HCT116 (cell line): ENCODE measurements at regions not wholly inside any gene's neighbourhood (a gene's known extent, or its start where the extent isn't known, plus 50 kb on each side); places are given as distances from the start of the nearest gene placed in this dataset.

Experiments used
- ATAC-seq: fragments of 200-7000 bp; cut with Tn5 transposase; 2 replicates; pipeline ENCODE4 v1.9.1; 2020; ENCODE audit warnings: mild to moderate bottlenecking, moderate library complexity
- BruUV-seq: library from RNA; stranded (reverse); fragments of 400-500 nt; replicated peaks from 2 replicates; lab custom pipeline; 2021; lab: Mats Ljungman, UMichigan
- CTCF ChIA-PET: fragments of 300-600 bp; sonication (Branson Sonifier 250); formaldehyde crosslinking; loops from one replicate; lab custom pipeline; 2021; ENCODE audit warnings: antibody characterized with exemption; lab: Charles Lee
- POLR2A ChIA-PET: fragments of 300-600, 350-600 bp; sonication (Branson Sonifier 250); formaldehyde crosslinking; loops from one replicate; lab custom pipeline; 2021; ENCODE audit warnings: antibody characterized with exemption; lab: Charles Lee
- RAD21 ChIA-PET, 2 experiments: fragments of 300-600 bp; sonication (Branson Sonifier 250); formaldehyde crosslinking; loops; one replicate each; lab custom pipeline; 2023; ENCODE audit warnings: low total read pairs in 2 of 2; ENCODE audit not compliant: uncharacterized antibody in 2 of 2, unreplicated experiment in 2 of 2, low non-redundant PET in 1 of 2; lab: Charles Lee
- DNase-seq: peaks from one replicate; pipeline ENCODE4 v3.0.0-alpha.2; 2010; ENCODE audit warnings: low read depth, low spot score
- H2AFZ ChIP-seq: fragments of 200-600 bp; shearing (Covaris generic), sonication (generic); 2 replicates; pipeline ENCODE4 v1.6.1; 2017; ENCODE audit warnings: low read depth, mixed run types, mixed read lengths, antibody characterized with exemption, low read length; ENCODE audit not compliant: poor library complexity, severe bottlenecking
- H3K27ac ChIP-seq: 2 replicates; pipeline ENCODE4 v1.5.1; 2012; ENCODE audit warnings: low read depth, low read length
- H3K27me3 ChIP-seq: fragments of 200-600 bp; sonication (generic); 2 replicates; pipeline ENCODE4 v1.6.1; 2016; ENCODE audit warnings: mixed run types, low read length, mixed read lengths; ENCODE audit not compliant: insufficient read depth
- H3K36me3 ChIP-seq, 2 experiments: fragments of 200-500 bp in 1 of 2; fragments of 200-600 bp in 1 of 2; sonication (Bioruptor generic) in 1 of 2; sonication (generic) in 1 of 2; 2 replicates each; pipeline versions ENCODE4 v1.5.1 to v1.6.1; 2014 to 2016; ENCODE audit warnings: low read length in 2 of 2, inconsistent platforms in 1 of 2, mixed read lengths in 1 of 2, mixed run types in 1 of 2; ENCODE audit not compliant: insufficient read depth in 2 of 2, control insufficient read depth in 1 of 2
- H3K4me1 ChIP-seq, 2 experiments: fragments of 200-600 bp in 1 of 2; sonication (generic) in 1 of 2; 2 replicates each; pipeline versions ENCODE4 v1.5.1 to v1.6.1; 2012 to 2017; ENCODE audit warnings: low read length in 2 of 2, inconsistent platforms in 1 of 2, mild to moderate bottlenecking in 1 of 2, mixed read lengths in 1 of 2, mixed run types in 1 of 2, moderate library complexity in 1 of 2; ENCODE audit not compliant: insufficient read depth in 2 of 2, control insufficient read depth in 1 of 2
- H3K4me2 ChIP-seq: fragments of 200-600 bp; sonication (generic); 2 replicates; pipeline ENCODE4 v1.6.1; 2017; ENCODE audit warnings: mixed run types, low read length, mixed read lengths
- H3K4me3 ChIP-seq, 2 experiments: fragments of 200-600 bp in 1 of 2; sonication (generic) in 1 of 2; replicated peaks in 1 of 2; 2 replicates each; pipeline ENCODE4 v1.5.1; 2011 to 2016; ENCODE audit warnings: low read length in 2 of 2, control low read depth in 1 of 2, low read depth in 1 of 2, mild to moderate bottlenecking in 1 of 2, mixed read lengths in 1 of 2, mixed run types in 1 of 2
- H3K79me2 ChIP-seq: fragments of 200-600 bp; sonication (generic); 2 replicates; pipeline ENCODE4 v1.6.1; 2017; ENCODE audit warnings: mild to moderate bottlenecking, mixed run types, low read length, moderate library complexity, mixed read lengths; ENCODE audit not compliant: insufficient read depth
- H3K9ac ChIP-seq: fragments of 200-600 bp; sonication (generic); 2 replicates; pipeline ENCODE4 v1.6.1; 2016; ENCODE audit warnings: low read length, mixed read lengths
- H3K9me2 ChIP-seq: fragments of 200-600 bp; sonication (generic), shearing (Covaris generic); 2 replicates; pipeline ENCODE4 v1.6.1; 2017; ENCODE audit warnings: mixed run types, mild to moderate bottlenecking, moderate library complexity; ENCODE audit not compliant: insufficient read depth
- H3K9me3 ChIP-seq, 2 experiments: fragments of 200-500 bp in 1 of 2; fragments of 200-600 bp in 1 of 2; sonication (Bioruptor generic) in 1 of 2; sonication (generic) in 1 of 2; 2 replicates each; pipeline ENCODE4 v1.6.1; 2014 to 2017; ENCODE audit warnings: low read length in 2 of 2, mixed read lengths in 2 of 2, inconsistent platforms in 1 of 2, low read depth in 1 of 2, mild to moderate bottlenecking in 1 of 2, mixed run types in 1 of 2, moderate library complexity in 1 of 2; ENCODE audit not compliant: control insufficient read depth in 1 of 2, insufficient read depth in 1 of 2
- H4K20me1 ChIP-seq: fragments of 200-600 bp; sonication (generic), shearing (Covaris generic); 2 replicates; pipeline ENCODE4 v1.6.1; 2017; ENCODE audit warnings: mixed run types, mild to moderate bottlenecking, moderate library complexity; ENCODE audit not compliant: insufficient read depth
- ATF3 ChIP-seq: IDR thresholded peaks from 2 replicates; pipeline ENCODE4 v1.6.1; 2012
- CBX3 ChIP-seq: IDR thresholded peaks from 2 replicates; pipeline ENCODE4 v1.6.1; 2012; ENCODE audit warnings: low read depth
- CTCF ChIP-seq, 3 experiments: fragments of 200-600 bp in 1 of 3; sonication (generic) in 1 of 3; IDR thresholded peaks in 2 of 3; conservative IDR thresholded peaks in 1 of 3; 2 replicates each; pipeline ENCODE4 v1.5.1; 2012 to 2017; ENCODE audit warnings: low read depth in 2 of 3, low read length in 2 of 3, antibody characterized with exemption in 1 of 3, borderline replicate concordance in 1 of 3, control low read depth in 1 of 3, mild to moderate bottlenecking in 1 of 3, mixed read lengths in 1 of 3, mixed run types in 1 of 3, moderate library complexity in 1 of 3; ENCODE audit not compliant: insufficient read depth in 1 of 3
- ELF1 ChIP-seq: IDR thresholded peaks from 2 replicates; pipeline ENCODE4 v1.6.1; 2012; ENCODE audit warnings: low read depth, borderline replicate concordance
- EZH2 ChIP-seq: fragments of 200-600 bp; sonication (generic); IDR thresholded peaks from 2 replicates; pipeline ENCODE4 v1.6.1; 2017; ENCODE audit warnings: antibody characterized with exemption, mixed run types
- EZH2phosphoT487 ChIP-seq: fragments of 200-600 bp; IDR thresholded peaks from 2 replicates; pipeline ENCODE4 v1.6.1; 2018; ENCODE audit warnings: antibody characterized with exemption, borderline replicate concordance
- FOSL1 ChIP-seq: IDR thresholded peaks from 2 replicates; pipeline ENCODE4 v1.6.1; 2012; ENCODE audit warnings: low read depth
- JUND ChIP-seq: IDR thresholded peaks from 2 replicates; pipeline ENCODE4 v1.6.1; 2012
- MAX ChIP-seq: IDR thresholded peaks from 2 replicates; pipeline ENCODE4 v1.6.1; 2012
- POLR2A ChIP-seq: IDR thresholded peaks from 2 replicates; pipeline ENCODE4 v1.7.0; 2011; ENCODE audit warnings: borderline replicate concordance; ENCODE audit not compliant: insufficient read depth, insufficient read length; ENCODE audit errors: extremely low read depth
- RAD21 ChIP-seq: IDR thresholded peaks from 2 replicates; pipeline ENCODE4 v1.6.1; 2012; ENCODE audit warnings: low read depth, mild to moderate bottlenecking
- REST ChIP-seq: IDR thresholded peaks from 2 replicates; pipeline ENCODE4 v1.6.1; 2012; ENCODE audit warnings: low read depth
- SIN3A ChIP-seq: IDR thresholded peaks from 2 replicates; pipeline ENCODE4 v1.6.1; 2012; ENCODE audit warnings: low read depth
- SP1 ChIP-seq: IDR thresholded peaks from 2 replicates; pipeline ENCODE4 v1.6.1; 2012; ENCODE audit warnings: low read depth
- SRF ChIP-seq: IDR thresholded peaks from 2 replicates; pipeline ENCODE4 v1.6.1; 2012; ENCODE audit warnings: low read depth
- TCF7L2 ChIP-seq: IDR thresholded peaks from 2 replicates; pipeline ENCODE4 v1.7.0; 2011; ENCODE audit warnings: borderline replicate concordance, inconsistent platforms; ENCODE audit not compliant: insufficient read depth, insufficient read length; ENCODE audit errors: extremely low read depth
- YY1 ChIP-seq: IDR thresholded peaks from 2 replicates; pipeline ENCODE4 v1.6.1; 2011; ENCODE audit warnings: low read length, low read depth, moderate library complexity, mild to moderate bottlenecking; ENCODE audit not compliant: insufficient replicate concordance; ENCODE audit errors: extremely low read depth
- ZFX ChIP-seq: fragments of 450-650 bp; IDR thresholded peaks from 2 replicates; pipeline ENCODE4 v1.6.1; 2017
- intact Hi-C: fragments of 100-400 bp; cut with micrococcal nuclease; formaldehyde crosslinking; loops from 2 replicates; pipeline ENCODE4 v1.10.0; 2022
- TF ChIP-seq, protein P1 (sequence below): IDR thresholded peaks from 2 replicates; pipeline ENCODE4 v1.6.1; 2011; ENCODE audit warnings: mild to moderate bottlenecking, low read length, moderate library complexity; ENCODE audit not compliant: insufficient replicate concordance; ENCODE audit errors: extremely low read depth

- ChIA-PET POLR2A (no interaction called here), RAD21 (no interaction called here), CTCF (no interaction called here)
- no peak overlapping the region for H3K4me3 ChIP-seq
- H3K27me3 ChIP-seq = no peaks in the 10 kb centered on the region
- no peak overlapping the region for H3K4me2 ChIP-seq
- no peak overlapping the region for H3K9ac ChIP-seq
- no TSS peak for BruUV-seq
- H4K20me1 ChIP-seq = no peaks in the 10 kb centered on the region
- H3K36me3 ChIP-seq = no peaks in the 10 kb centered on the region
- TF ChIP-seq ATF3 (no peak), SRF (no peak), CBX3 (no peak), MAX (no peak), ELF1 (no peak), TCF7L2 (no peak), REST (no peak), CTCF (IDR thresholded peaks at IDR 0.05 in 2 of 3, conservative IDR thresholded peaks at IDR 0.05 in 1 of 3; ENCODE audit: borderline replicate concordance in 1 of 3, insufficient read depth in 1 of 3, low read depth in 2 of 3, low read length in 2 of 3) (no peak), SP1 (no peak), ZFX (no peak), POLR2A (no peak), EZH2 (no peak), JUND (no peak), SIN3A (no peak), EZH2phosphoT487 (no peak), YY1 (no peak), RAD21 (no peak), FOSL1 (no peak)
- TF ChIP-seq, protein P1, sequence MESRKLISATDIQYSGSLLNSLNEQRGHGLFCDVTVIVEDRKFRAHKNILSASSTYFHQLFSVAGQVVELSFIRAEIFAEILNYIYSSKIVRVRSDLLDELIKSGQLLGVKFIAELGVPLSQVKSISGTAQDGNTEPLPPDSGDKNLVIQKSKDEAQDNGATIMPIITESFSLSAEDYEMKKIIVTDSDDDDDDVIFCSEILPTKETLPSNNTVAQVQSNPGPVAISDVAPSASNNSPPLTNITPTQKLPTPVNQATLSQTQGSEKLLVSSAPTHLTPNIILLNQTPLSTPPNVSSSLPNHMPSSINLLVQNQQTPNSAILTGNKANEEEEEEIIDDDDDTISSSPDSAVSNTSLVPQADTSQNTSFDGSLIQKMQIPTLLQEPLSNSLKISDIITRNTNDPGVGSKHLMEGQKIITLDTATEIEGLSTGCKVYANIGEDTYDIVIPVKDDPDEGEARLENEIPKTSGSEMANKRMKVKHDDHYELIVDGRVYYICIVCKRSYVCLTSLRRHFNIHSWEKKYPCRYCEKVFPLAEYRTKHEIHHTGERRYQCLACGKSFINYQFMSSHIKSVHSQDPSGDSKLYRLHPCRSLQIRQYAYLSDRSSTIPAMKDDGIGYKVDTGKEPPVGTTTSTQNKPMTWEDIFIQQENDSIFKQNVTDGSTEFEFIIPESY = no peak
- H2AFZ ChIP-seq = no peak overlapping the region
- no peaks in the 10 kb centered on the region for H3K9me3 ChIP-seq
- no peak for ATAC-seq
- no peak overlapping the region for H3K27ac ChIP-seq
- no peaks in the 10 kb centered on the region for H3K4me1 ChIP-seq
- no peaks in the 10 kb centered on the region for H3K79me2 ChIP-seq
- no peak for DNase-seq
- intact Hi-C loops = no loop called here
- no peaks in the 10 kb centered on the region for H3K9me2 ChIP-seq
These were observed 160.5 kb downstream of the TEX29 start for GRCh38 chr13:111480976-111481375.
